HG03439 (cell line): ENCODE measurements at regions not wholly inside any gene's neighbourhood (a gene's known extent, or its start where the extent isn't known, plus 50 kb on each side); places are given as distances from the start of the nearest gene placed in this dataset.
"Not testable (repeated sequence)": the region's sequence is repeated elsewhere in the genome, so short reads cannot be mapped to it uniquely, and the experiment has no call there.

Source experiments
- ATAC-seq: cut with Tn5 transposase; IDR thresholded peaks from one replicate; pipeline ENCODE4 v1.9.1; 2021; ENCODE audit warnings: mild to moderate bottlenecking, moderate library complexity; ENCODE audit not compliant: unreplicated experiment

DNA sequence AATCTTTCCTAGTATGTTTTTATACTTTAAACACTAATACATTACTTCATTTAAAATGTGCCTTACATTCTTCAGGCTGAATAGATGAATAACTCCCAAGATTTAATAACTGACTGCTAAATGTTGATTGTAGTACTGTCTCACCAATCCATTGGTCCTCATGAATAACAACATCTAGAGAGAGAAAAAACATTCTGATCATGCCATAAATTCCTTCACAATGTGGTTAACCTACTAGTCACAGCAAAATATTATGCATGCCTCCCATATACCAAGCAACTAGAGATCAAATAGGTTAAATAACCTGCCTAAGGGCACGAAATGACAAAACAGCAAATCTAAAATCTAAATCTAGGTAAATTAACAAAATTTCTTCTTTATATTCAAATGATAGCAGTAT lies 66.2 kb downstream of the SYT15 start:
- not testable (repeated sequence) for ATAC-seq

DNA sequence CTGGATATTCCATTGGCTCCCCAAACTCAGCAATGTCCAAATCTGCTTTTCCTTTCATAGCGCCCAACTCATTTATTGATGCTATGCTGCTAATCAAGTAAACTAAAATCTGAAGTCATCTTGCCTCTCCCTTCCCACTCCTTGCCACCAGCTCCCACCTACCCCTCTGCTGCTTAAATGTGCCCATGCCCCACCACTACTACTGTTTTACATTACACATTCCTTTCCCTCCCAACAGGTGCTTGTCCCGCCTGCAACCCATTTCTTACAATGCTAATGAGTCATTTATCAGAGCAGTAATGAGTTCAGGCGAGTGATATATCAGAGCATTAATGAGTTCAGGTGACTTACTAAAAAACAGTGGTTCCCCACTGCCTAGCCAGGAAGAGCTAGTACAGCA lies 67.2 kb downstream of the SYT15 start:
- not testable (repeated sequence) for ATAC-seq

DNA sequence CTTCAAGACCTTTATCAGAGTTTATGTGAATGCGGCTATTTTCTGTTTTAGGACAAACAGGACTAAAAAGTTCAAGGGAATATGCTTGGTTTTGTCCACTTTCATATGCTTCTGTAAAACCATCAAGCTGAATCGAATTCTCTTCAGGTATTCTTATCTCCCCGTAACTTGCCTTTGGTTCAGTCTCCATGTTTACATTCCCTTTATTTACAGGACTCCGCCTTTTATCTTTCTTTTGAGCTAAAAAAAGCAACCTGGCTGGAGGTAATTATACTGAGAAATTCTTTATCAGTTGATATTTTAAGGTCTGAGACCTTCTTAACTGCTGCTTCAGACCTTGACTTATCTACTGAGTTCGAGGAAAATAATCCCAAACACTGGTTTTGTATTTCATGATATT lies 72.0 kb downstream of the SYT15 start:
- not testable (repeated sequence) for ATAC-seq

GRCh38 chr10:46657437-46657836 lies 78.5 kb downstream of the SYT15 start:
- not testable (repeated sequence) for ATAC-seq

DNA sequence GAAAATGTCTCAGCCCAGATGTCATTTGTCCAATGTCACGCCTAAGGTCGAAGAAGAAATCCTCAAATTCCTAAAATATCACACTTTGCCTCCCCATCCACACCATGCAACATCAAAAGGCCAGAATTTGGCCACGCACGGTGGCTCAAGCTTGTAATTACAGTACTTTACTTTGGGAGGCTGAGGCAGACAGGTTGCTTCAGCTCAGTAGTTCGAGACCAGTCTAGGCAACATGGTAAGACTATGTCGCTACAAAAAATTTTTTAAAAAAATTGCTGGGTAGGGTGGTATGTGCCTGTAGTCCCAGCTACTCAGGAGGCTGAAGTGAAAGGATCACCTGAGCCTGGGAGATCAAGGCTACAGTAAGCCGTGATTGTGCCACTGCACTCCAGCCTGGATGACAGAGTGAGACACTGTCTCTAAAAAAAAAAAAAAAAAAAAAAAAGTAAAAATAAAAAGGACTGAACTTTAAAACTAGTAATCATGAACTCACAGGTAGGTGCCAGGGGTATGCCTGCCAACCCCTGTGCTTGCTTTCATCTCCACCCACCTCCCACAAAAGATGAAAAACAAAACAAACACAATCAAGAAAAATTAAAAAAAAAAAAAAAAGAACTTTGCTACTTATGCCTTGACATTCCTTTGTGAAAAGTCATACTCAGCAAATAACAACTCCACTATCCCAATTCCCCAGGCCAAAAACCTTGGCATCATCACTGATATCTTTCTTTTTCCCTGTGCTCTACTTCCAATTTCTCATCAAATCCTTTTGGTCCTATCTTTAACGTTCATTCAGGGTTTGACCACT lies 81.3 kb downstream of the SYT15 start:
- ATAC-seq = not testable (repeated sequence)

- not testable (repeated sequence) for ATAC-seq
These were observed 81.9 kb downstream of the SYT15 start for GRCh38 chr10:46660835-46661164.

- ATAC-seq = not testable (repeated sequence)
These were observed 86.6 kb downstream of the SYT15 start for GRCh38 chr10:46665536-46665935.

DNA sequence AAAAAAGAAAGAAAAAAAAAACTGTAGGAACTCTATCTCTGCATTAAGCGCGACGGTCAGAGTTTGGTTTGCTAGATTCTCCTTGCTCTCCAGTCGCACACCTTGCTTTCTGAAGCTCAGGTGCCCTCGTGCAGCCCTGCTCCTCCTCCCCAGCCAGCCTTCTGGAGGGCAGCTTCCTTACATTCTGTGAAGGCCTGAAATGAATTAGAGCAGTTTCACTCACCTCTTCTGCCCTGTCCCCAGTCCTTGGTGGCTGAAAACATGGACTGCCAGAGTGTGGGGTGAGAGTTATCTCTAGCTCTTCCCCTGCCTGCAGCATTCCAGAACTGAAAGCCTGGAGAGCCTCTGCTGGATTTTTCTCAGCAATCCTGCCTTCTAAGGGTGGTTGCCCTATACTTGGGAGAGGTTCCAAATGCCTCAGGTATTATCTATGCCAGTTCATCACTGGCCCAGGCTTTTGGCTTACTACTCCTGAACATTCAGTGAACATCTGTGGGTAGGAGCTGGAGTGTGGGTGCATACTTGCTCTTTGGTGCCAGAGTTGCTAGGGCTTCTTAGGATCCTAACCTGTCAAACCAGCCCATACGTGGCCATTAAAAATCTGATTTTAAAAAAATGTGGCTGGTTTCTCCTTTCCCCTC lies 89.5 kb downstream of the SYT15 start:
- ATAC-seq = not testable (repeated sequence)

- not testable (repeated sequence) for ATAC-seq
These were observed 99.0 kb downstream of the SYT15 start for GRCh38 chr10:46677836-46678435.

DNA sequence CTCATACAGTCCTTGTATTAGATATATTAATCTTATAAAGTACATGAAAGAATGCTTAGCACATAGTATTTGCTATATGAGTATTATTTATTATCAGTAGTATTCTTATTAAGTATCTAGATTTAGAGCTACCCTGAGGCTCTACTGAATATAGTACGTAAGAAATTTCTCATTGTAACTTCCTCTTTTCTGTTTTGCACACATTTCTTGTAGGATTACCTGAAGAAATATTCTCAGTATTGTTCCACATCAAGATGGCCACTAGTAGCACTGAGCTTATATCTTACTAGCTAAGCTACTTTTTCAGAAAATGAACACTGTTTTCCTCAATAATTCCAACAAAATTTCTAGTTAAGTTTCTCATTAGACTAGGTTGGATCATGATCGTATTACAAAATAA lies 112.5 kb downstream of the SYT15 start:
- not testable (repeated sequence) for ATAC-seq

DNA sequence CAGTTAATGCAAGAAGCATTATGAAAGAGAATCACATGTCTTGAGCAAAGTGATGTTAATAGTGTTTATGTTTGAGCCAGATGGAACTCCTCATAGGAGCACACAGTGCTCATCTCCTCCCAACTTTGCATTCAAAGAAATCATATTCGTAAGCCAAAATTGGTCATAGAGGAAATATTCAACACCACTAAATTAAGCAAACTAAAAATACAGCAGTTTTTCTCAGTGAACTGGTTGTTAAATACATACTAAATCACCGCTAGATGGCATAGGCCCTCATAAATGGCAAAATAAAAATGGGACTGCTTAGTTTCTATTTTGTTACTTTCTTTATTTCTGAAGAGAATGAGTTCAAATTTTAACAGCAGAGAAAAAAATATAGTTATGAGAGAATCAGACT lies 114.3 kb downstream of the SYT15 start:
- ATAC-seq = not testable (repeated sequence)

GRCh38 chr10:46717264-46717663 lies 138.3 kb downstream of the SYT15 start:
- not testable (repeated sequence) for ATAC-seq

- ATAC-seq = not testable (repeated sequence)
These were observed 139.1 kb downstream of the SYT15 start for GRCh38 chr10:46718014-46718413.

- not testable (repeated sequence) for ATAC-seq
These were observed 141.5 kb downstream of the SYT15 start for GRCh38 chr10:46720386-46720785.

- not testable (repeated sequence) for ATAC-seq
These were observed 142.0 kb downstream of the SYT15 start for GRCh38 chr10:46720811-46721518.

GRCh38 chr10:46724258-46724657 lies 145.3 kb downstream of the SYT15 start:
- not testable (repeated sequence) for ATAC-seq

DNA sequence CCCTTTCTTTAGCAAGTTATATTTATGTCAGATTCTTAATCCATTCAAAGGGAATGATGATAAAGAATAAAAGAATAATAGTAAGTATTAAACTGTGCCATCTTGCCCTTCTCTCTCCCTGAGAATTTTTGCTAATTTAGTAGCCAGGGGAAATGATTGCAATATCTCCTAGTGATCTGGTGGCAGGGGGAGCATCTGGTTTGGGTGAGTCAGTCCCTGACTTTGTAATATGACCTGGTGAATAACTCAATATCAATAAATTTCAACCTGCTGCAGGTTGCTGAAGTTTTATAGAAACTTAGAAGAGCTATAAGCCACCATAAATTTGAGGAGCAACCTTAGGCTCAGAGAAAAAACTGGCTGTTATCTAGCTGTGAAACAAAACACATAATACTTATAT lies 149.4 kb downstream of the SYT15 start:
- ATAC-seq = not testable (repeated sequence)

- not testable (repeated sequence) for ATAC-seq
These were observed 151.8 kb downstream of the SYT15 start for GRCh38 chr10:46730729-46731128.

- ATAC-seq = not testable (repeated sequence)
These were observed 154.8 kb downstream of the SYT15 start for GRCh38 chr10:46733635-46734261.

DNA sequence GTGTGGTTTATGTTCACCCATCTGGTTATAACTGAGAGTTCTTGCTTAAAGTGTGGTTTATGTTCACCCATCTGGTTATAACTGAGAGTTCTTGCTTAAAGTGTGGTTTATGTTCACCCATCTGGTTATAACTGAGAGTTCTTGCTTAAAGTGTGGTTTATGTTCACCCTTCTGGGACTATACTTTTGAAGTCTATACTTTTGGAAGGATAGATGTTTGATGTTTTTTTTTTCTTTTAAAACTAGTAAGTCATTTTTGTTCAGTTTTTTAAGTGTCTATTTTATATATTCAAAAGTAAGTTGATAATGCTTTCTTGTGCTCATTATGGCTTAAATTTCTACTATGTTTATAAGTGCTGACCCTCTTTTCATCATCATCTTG lies 155.3 kb downstream of the SYT15 start:
- not testable (repeated sequence) for ATAC-seq

DNA sequence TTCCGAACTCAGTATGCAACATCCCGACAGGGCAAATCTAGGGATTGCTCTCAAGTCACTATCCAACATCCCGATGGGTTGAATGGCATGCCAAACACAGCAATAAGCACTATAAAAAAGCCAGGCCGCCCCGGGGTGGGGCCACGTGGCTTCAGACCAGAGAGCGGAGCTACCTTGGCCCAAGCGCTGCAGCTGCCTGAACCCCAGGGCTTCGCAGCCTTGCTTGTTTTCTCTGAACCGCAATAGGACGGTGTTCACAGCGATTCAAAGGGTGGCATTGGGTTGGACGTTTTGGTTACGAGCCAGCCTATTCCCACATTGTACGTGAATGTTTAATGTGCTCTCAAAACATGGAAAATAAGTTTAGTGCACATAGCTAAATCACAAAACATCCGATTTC lies 161.0 kb downstream of the SYT15 start:
- not testable (repeated sequence) for ATAC-seq
